ENCODE measurements at regions not wholly inside any gene's neighbourhood (a gene's known extent, or its start where the extent isn't known, plus 50 kb on each side); places are given as distances from the start of the nearest gene placed in this dataset.

DNA sequence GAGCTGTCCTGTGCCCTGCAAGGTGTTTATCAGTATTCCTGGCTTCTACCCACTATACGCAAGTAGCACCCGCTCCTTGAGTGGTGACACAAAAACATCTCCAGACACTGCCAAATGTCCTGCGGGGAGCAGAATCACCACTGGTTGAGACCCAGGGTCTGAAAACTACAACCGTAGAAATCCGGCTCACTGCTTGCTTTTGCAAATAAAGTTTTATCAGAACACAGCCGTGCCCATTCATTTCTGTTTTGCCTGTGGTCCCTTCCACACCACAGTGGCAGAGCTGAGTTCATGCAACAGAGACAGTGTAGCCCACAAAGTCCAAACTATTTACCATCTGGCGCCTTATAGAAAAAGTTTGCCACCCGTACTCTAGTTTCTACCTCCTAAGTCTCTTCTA lies 125.7 kb upstream of the DIO3 start:
- TF ChIP-seq CTCF (IDR thresholded peaks at IDR 0.05; ENCODE audit: extremely low read depth in 1 of 2, insufficient read depth in 1 of 2, low read depth in 1 of 2, low read length in 2 of 2) (no peak), POLR2AphosphoS5 (IDR thresholded peaks at IDR 0.05; ENCODE audit: insufficient read depth, low read depth, low read length) (no peak)

Data from endothelial cell of umbilical vein (primary cell).